ENCODE measurements at regions not wholly inside any gene's neighbourhood (a gene's known extent, or its start where the extent isn't known, plus 50 kb on each side); places are given as distances from the start of the nearest gene placed in this dataset.
"Not testable (repeated sequence)": the region's sequence is repeated elsewhere in the genome, so short reads cannot be mapped to it uniquely, and the experiment has no call there.

- DNase-seq (ENCODE audit: low read depth): no peak
These were observed 146.8 kb upstream of the TMPRSS15 start for GRCh38 chr21:18550361-18550760.

- no peak for DNase-seq (ENCODE audit: low read depth)
These were observed 150.2 kb upstream of the TMPRSS15 start for GRCh38 chr21:18553786-18554185.

DNA sequence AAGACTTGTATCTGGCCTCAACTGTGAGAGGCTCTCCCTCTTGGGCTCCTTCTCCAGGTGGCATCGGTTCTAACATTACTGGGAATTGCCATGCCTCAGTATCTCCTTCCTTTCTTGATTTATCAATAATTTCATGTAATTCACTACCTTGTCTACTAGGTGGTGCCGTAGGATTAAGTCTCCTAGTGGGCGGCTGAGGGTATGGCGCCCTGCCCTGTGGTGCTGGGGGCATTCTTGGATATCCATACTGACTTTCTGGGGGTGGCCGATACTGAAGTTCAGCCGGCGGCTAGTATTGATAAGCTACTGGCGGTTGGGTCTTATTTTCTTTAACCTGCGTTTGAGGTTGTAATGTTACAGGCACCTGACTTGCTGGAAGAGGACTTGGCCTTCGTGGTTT, 164.2 kb upstream of the TMPRSS15 start:
- not testable (repeated sequence) for DNase-seq (ENCODE audit: low read depth)

GRCh38 chr21:18588001-18588662, 184.5 kb upstream of the TMPRSS15 start:
- no peak for DNase-seq (ENCODE audit: low read depth)

DNA sequence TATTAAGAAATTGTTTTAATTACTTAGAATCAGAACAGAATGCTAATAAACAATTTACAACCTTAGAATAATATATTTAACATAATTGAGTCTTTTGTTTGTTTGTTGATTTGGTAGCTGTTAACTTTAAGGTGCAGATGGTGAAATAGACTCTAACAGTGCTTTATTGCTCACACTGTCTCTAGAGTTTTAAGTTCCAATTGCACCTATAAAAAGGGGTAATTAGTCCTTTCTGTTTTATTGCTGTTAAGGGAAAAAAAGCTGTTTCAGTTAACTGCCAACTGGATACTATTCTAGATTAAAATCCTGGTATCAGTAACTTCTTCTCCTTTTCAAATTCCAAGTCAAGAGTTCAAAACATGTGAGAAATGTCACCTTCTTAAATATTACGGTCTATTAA, 197.6 kb upstream of the TMPRSS15 start:
- DNase-seq (ENCODE audit: low read depth): no peak

DNA sequence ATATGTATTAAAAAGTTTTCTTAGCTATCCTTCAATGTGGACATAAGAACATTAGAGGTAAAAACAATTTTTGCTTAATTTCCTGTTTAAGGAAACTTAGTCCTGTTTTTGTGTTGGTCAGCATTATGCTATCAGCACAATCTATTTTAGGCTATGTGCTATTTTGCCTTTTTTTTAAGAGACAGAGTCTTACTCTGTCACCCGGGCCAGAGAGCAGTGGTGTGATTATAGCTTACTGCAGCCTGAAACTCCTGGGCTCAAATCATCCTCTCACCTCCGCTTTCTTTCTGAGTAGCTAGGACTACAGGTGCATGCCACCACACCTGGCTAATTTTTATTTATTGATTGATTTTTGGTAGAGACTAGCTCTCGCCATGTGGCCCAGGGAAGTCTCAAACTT, 199.1 kb upstream of the TMPRSS15 start:
- no peak for DNase-seq (ENCODE audit: low read depth)

GRCh38 chr21:18603261-18603660, 199.7 kb upstream of the TMPRSS15 start:
- DNase-seq (ENCODE audit: low read depth): no peak

GRCh38 chr21:18603980-18604379, 200.4 kb upstream of the TMPRSS15 start:
- DNase-seq (ENCODE audit: low read depth): no peak

DNA sequence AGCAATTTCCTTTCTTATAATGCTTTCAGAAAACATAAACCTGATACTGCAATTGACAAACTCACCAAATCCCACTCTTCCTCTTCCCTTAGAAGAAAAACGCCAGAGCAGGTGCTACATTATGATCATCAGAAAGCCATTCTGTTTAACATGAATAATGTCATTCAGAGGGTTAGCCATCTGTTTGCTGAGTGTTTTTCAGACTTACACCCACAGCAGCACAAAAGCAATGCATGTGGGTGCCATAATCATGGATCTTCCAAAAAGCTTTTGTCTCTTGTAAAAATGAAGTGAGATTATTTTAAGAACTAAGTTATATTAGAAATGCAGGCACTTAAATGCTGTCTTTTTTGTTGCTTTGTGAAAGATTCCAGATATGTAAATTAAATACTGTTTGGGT, 204.6 kb upstream of the TMPRSS15 start:
- no peak for DNase-seq (ENCODE audit: low read depth)

GRCh38 chr21:18614303-18614702, 210.7 kb upstream of the TMPRSS15 start:
- DNase-seq (ENCODE audit: low read depth): no peak

GRCh38 chr21:18617291-18617690, 213.7 kb upstream of the TMPRSS15 start:
- DNase-seq (ENCODE audit: low read depth): no peak

DNA sequence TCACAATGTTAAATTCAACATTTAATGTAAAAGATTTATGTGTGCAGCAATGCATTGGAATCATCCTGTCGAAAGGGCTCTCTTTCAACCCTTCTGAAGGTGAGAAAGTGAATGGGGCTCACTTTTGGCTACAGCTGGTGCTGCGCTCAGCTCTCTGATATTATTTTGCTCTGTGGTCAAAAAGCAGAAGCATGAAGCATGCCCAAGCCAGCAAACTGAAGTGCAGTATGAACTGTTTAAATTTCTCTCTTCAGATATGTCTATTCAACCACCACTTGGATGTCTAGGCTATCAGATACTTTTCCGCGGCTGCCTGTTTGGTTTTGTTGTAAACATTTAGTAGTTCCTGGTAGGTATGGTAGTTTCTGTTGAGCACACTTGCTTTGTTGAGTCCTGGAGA, 216.9 kb upstream of the TMPRSS15 start:
- no peak for DNase-seq (ENCODE audit: low read depth)

- no peak for DNase-seq (ENCODE audit: low read depth)
These were observed 218.8 kb upstream of the TMPRSS15 start for GRCh38 chr21:18622383-18622782.

- DNase-seq (ENCODE audit: low read depth): no peak
These were observed 226.9 kb upstream of the TMPRSS15 start for GRCh38 chr21:18630446-18630845.

GRCh38 chr21:18636897-18637296, 233.3 kb upstream of the TMPRSS15 start:
- DNase-seq (ENCODE audit: low read depth): no peak

- DNase-seq (ENCODE audit: low read depth): no peak
These were observed 242.5 kb upstream of the TMPRSS15 start for GRCh38 chr21:18646116-18646515.

DNA sequence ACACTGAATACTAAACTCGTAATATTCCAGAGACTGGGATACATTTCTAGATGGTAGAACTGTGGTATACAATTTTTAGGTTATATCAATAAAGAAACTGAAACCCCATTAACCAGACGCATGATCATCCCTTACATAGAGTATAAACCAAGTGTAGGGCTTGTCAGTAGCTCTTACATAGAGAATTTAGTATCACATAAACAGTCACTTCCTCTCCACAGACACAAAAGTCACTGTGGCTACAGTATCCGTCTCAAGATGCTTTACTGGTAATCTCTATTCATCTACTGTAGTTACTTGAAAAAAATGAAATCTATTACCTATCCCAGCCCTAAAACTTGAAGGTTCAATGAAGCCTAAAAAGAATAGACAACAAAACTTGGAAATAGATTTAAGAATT, 252.3 kb upstream of the TMPRSS15 start:
- no peak for DNase-seq (ENCODE audit: low read depth)

- DNase-seq (ENCODE audit: low read depth): no peak
These were observed 258.3 kb upstream of the TMPRSS15 start for GRCh38 chr21:18661842-18662241.

GRCh38 chr21:18663663-18664062, 260.1 kb upstream of the TMPRSS15 start:
- DNase-seq (ENCODE audit: low read depth): no peak

GRCh38 chr21:18666725-18667124, 263.1 kb upstream of the TMPRSS15 start:
- DNase-seq (ENCODE audit: low read depth): no peak

DNA sequence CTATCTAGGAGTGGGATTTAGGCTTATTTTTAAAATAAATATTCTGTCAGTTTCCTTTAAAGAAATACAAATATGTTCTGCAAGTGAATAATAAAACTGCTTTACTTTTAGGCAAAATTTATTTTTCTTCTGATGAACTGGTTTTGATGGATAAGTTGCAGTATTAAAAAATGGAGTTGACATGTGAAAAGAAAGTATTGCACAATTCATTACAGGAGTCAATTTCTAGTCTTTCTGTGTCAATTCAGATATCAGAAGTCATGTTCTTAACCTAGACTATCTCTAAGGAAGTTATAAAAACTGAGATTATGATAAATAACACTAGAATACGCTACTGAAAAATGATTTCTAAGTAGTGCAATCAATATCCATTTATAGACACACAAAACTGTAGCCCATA, 270.2 kb upstream of the TMPRSS15 start:
- DNase-seq (ENCODE audit: low read depth): no peak

GRCh38 chr21:18677632-18678031, 274.0 kb upstream of the TMPRSS15 start:
- no peak for DNase-seq (ENCODE audit: low read depth)

GRCh38 chr21:18705971-18706370, 302.4 kb upstream of the TMPRSS15 start:
- no peak for DNase-seq (ENCODE audit: low read depth)

DNA sequence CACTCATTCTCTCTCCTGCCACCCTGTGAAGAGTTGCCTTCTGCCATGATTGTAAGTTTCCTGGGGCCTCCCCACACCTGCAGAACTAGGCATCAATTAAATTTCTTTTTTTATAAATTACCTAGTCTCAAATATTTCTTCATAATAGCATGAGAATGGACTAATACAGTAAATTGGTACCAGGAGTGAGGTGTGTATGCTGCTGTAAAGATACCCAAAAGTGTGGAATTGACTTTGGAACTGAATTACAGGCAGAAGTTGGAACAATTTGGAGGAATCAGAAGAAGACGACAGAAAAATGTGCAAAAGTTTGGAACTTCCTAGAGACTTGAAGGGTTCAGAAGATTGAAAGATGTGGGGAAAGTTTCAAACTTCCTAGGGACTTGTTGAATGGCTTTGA, 308.1 kb upstream of the TMPRSS15 start:
- no peak for DNase-seq (ENCODE audit: low read depth)

DNA sequence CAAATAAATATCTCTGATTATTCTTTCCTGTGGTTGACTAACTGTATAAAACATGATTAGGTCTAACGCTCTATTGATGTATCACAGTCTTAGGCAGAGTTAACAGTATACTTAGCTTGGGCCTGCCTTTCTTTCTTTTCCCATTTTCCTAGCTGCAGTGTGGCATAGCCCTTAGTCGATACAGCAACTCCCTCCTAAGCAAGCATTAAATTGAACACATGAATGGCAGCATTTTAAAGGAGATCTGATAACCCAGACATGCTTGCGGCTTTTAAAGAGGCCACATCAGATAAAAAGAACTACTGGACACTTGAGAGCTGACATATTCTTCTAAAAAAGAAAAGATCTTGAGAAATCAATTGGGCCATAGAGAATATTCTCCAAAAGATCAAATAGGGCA, 312.0 kb upstream of the TMPRSS15 start:
- no peak for DNase-seq (ENCODE audit: low read depth)
